ENCODE measurements at regions not wholly inside any gene's neighbourhood (a gene's known extent, or its start where the extent isn't known, plus 50 kb on each side); places are given as distances from the start of the nearest gene placed in this dataset.

GRCh38 chr1:214823311-214824117, 220.5 kb downstream of the CENPF start:
- no peak for TF ChIP-seq CTCF (IDR thresholded peaks at IDR 0.05; ENCODE audit: low read depth, low read length)
- H3K27ac ChIP-seq, result no peak overlapping the region

GRCh38 chr1:214824763-214825162, 221.8 kb downstream of the CENPF start:
- no peaks in the 10 kb centered on the region for H3K36me3 ChIP-seq
- no peaks in the 10 kb centered on the region for H3K9me3 ChIP-seq (ENCODE audit: low read depth)
- H3K27me3 ChIP-seq, result no peaks in the 10 kb centered on the region
- no peak overlapping the region for H3K4me3 ChIP-seq
- no peak for TF ChIP-seq CTCF (IDR thresholded peaks at IDR 0.05; ENCODE audit: low read depth, low read length)
- H3K4me1 ChIP-seq (ENCODE audit: low read depth), result no peaks in the 10 kb centered on the region
- no peak overlapping the region for H3K27ac ChIP-seq
- DNase-seq (ENCODE audit: low read depth in 1 of 2, low spot score in 1 of 2), result peak in 1 of 2 donors; percentile 8

More at GRCh38 chr1:214823311-214824117, 220.5 kb downstream of the CENPF start:
- Histone ChIP-seq H3K4me3 (no peak overlapping the region), H3K9me3 (ENCODE audit: low read depth) (no peaks in the 10 kb centered on the region), H3K27me3 (no peaks in the 10 kb centered on the region), H3K4me1 (ENCODE audit: low read depth) (no peaks in the 10 kb centered on the region), H3K36me3 (no peaks in the 10 kb centered on the region)
- DNase-seq (ENCODE audit: low read depth in 1 of 2, low spot score in 1 of 2), result no peak

- Histone ChIP-seq H3K36me3 (no peaks in the 10 kb centered on the region), H3K27ac (no peak overlapping the region)
- no peak for TF ChIP-seq CTCF (IDR thresholded peaks at IDR 0.05; ENCODE audit: low read depth, low read length)
These were observed 223.6 kb downstream of the CENPF start for GRCh38 chr1:214826619-214827018.

GRCh38 chr1:214827883-214828282, 224.9 kb downstream of the CENPF start:
- Histone ChIP-seq H3K27ac (no peak overlapping the region), H3K4me1 (ENCODE audit: low read depth) (no peaks in the 10 kb centered on the region), H3K4me3 (no peak overlapping the region), H3K27me3 (no peaks in the 10 kb centered on the region), H3K36me3 (no peaks in the 10 kb centered on the region), H3K9me3 (ENCODE audit: low read depth) (no peaks in the 10 kb centered on the region)
- no peak for DNase-seq (ENCODE audit: low read depth in 1 of 2, low spot score in 1 of 2)
- TF ChIP-seq CTCF (IDR thresholded peaks at IDR 0.05; ENCODE audit: low read depth, low read length), result no peak

More at GRCh38 chr1:214826619-214827018, 223.6 kb downstream of the CENPF start:
- Histone ChIP-seq H3K4me3 (no peak overlapping the region), H3K27me3 (no peaks in the 10 kb centered on the region), H3K9me3 (ENCODE audit: low read depth) (no peaks in the 10 kb centered on the region), H3K4me1 (ENCODE audit: low read depth) (no peaks in the 10 kb centered on the region)
- no peak for DNase-seq (ENCODE audit: low read depth in 1 of 2, low spot score in 1 of 2)

- no peak for DNase-seq (ENCODE audit: low read depth in 1 of 2, low spot score in 1 of 2)
- H3K27me3 ChIP-seq, result no peaks in the 10 kb centered on the region
- H3K4me1 ChIP-seq (ENCODE audit: low read depth), result no peaks in the 10 kb centered on the region
- no peak overlapping the region for H3K4me3 ChIP-seq
- H3K36me3 ChIP-seq, result no peaks in the 10 kb centered on the region
- H3K27ac ChIP-seq, result no peak overlapping the region
- TF ChIP-seq CTCF (IDR thresholded peaks at IDR 0.05; ENCODE audit: low read depth, low read length), result no peak
- no peaks in the 10 kb centered on the region for H3K9me3 ChIP-seq (ENCODE audit: low read depth)
These were observed 227.9 kb downstream of the CENPF start for GRCh38 chr1:214830941-214831340.

All from cardiac muscle cell (in vitro differentiated cells and primary cell).